T-helper 2 cell (primary cell): ENCODE measurements at regions not wholly inside any gene's neighbourhood (a gene's known extent, or its start where the extent isn't known, plus 50 kb on each side); places are given as distances from the start of the nearest gene placed in this dataset.

Experiments
- DNase-seq, 5 experiments: peaks; one replicate each; pipeline versions ENCODE4 v3.0.0 to v3.0.0-alpha.2; 2012 to 2022

DNA sequence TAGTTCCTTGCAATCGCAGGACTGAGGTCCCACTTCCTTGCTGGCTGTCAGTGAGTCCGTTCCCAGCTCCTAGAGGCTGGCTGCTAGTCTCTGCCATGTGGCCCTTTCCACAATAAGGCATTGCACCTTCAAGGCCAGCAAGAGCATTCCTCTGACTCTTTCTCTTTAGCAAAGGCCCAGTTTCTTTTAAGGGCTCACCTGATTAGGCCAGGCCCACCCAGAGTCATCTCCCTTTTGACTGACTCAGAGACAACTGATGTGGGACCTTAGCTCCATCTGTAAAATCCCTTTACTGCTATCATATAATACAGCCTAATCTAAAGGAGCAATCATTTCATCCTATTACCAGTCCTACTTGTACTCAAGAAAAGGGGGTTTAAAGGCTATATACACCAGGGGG lies 278.2 kb downstream of the SLC4A3 start:
- DNase-seq = no peak

DNA sequence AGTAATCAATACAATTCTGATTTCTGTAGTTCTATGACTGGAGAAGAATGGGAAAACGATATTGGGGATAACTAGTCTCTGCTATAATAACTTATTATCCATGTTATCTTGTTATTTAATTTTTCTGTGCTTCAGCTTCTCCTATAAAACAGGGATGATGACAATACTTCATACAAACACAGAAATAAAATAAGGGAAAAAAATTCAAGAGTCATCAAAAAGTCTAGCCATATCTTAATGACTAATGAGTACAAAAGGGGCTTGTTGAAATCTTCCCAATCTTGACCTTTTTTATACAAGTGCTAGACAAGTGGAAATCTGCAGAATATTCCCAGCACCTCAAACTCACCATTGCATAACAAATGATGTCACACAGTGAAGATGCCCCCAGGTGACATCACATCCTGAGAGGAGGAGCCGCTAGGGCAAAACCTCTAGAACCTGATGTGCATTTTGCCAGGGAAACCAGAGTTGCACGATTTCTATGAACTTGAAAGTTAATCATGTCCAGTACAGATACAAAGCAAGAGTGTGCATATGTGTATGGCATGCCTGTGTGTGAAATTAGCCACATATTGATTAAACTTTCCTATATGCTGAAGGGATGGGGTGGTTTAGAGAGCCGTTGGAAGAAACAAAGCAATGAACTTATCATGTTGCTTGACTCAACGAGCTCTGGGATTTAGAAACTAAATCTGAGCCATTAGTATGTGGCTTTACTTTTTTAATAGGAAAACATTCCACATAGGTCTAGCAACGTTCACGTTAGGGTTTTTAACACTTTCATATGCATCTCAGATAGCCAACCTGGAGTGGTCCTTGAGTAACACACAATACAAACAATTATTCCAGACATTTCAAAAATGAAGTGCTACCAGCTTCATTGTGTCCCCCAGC lies 278.9 kb downstream of the SLC4A3 start:
- no peak for DNase-seq

DNA sequence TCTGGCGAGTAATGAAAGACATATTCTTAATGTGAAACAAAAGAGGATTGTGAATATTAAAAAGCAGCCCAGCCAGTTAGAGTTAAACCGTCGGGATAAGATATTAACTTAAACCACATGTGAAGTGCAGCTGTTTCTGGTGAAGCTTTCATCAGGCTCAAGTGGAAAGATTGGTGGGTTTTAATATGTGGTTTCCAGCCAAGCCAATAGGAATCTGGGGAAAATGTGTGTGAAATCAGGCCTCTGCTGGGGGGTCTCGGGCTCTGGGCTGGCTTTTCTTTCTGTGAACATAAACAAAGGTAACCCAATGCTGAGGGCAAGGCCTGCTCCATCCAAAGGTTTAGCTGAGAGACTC lies 279.6 kb downstream of the SLC4A3 start:
- DNase-seq = no peak

DNA sequence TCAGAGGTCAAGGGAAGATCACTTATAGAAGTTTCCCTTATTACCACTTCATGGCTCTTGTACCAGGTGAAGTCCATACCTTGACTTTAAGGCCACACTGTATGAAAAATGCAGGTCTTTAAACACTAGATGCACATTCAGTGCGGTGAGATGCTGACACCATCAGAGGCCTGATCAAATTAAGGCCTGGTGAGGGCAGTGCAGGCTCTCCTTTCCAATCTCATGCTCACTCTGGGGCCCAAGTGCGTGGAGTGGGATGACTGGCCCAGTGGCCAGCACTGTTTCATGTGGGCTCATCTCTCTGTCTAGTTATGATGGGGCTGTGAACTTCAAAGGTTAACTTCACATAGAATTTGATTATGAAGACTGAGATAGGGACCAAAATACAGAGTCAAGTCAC lies 281.1 kb downstream of the SLC4A3 start:
- no peak for DNase-seq

DNA sequence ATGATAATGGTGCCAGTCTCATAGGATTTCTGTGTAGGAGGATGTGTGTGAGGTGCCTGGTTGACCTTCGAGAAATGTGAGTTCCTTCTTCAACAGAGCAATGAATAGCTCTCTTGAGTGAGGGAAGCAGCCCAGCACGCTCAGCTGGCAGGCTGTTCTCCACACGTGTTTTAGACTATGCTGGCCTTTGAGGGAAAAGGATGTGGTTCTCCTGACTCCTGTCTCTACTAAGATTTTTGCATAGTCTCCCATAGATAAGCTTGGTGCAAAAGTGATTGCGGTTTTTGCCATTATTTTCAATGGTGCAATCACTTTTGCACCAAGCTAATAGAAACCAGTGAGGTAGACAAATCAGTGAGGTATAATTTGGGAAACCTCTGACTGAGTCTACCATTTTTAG lies 284.1 kb downstream of the SLC4A3 start:
- no peak for DNase-seq

DNA sequence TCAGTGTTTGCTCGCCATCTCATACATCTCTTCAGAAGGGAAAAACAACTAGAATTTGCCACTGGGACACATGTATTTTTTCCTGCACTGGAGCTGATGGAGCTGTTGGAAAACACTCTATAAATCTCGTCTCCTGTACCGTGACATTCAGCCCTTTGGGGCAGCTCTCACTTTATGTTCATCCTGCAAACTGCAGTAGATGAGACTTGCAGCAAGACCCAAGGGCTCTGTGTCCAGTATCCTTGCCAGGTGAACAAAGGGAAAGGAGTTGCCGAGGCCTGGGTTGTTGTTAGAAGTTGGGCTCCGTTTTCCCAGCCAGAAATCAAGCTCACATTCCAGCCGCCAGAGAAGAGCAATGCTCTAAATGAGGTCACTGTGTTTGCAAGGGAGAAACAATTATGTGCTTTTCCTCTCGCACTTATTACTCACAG lies 285.1 kb downstream of the SLC4A3 start:
- DNase-seq = no peak

DNA sequence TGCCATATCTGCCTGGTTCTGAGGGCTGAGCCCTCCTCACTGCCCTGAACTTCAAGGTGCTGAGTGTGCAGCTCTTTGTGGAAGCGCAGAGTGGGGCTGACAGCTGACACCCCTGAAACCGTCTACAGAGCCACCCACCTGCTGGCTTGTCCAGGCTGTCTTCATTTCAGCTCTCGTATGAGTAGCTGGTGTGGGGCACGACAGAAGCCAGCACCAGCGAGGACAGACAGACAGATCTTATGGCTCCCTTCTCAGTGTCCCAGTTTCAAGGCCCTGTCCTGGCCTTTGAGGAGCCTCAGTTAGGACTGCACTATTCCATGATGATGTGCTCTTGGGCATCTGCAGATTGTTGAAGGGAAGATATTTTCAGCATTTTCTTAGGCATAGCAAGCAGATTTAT lies 287.1 kb downstream of the SLC4A3 start:
- no peak for DNase-seq

DNA sequence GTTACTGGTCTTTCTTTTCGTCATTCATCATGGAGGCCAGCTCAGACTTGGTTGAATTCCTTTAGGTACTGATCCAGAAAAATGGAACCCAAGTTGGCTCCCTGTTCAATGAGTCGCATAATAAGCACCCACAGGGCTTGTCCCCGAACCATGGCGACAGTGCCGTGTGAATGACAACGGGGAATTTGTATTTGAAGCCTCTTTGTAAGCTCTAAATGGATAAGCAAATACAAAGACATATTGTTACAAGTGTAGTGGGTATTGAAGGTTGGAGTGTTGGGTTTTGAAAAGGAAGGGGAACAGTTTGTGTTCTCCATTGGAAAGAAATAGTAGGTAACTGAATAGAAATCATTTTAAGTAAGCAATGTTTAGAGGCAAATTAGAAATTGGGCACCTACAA lies 288.9 kb downstream of the SLC4A3 start:
- no peak for DNase-seq

DNA sequence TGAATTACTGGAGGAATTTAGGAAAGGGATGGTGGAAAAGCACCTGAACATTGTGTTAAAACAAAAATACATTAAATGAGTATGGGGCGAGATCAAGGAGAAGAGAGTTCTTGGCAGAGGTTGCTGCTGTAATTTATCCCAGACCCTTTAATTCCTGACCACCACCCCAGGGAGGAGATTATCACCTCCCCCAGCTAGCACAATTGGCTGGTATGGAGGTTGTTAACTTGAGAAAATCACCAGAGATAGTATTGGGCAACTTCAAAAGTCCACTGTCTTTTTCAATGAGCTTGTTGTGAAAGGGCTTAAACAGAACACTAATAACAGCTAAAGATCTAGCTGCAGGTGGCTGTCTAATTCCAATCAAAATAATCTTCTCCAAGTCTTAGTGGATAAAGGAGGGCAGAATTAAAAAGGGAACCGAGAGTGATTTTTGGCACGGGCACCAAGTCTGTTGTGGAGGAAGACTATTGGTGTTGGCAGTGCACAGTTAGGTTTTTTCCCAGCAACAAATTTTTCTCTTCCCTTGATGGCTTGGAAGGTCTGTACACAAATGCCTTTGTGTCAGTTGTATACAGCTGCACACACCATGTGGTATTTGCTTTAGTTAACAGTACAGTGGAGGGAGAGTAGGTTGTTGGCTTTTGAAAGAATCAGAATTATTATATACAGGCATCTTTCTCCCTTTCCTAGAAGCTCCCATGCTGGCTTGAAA lies 289.5 kb downstream of the SLC4A3 start:
- no peak for DNase-seq

DNA sequence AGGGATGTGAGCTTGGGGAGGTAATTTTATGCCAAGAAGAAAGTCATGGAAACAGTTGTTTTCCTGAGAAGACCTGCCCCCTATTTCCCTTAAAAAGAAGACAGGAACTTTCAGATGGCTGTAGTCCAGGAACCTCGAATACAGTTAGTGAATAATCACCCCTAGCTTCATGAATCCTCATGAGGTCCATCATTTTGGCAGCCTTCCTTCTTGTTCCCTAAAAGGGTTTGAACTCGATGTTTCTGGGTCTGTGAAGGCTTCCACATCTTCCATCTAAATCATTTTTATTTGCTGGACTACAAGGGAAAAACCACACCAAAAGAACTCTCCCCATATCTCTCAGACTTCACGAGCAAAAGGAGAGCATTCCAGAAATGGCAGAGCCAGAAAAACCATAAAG lies 290.8 kb downstream of the SLC4A3 start:
- DNase-seq = no peak

DNA sequence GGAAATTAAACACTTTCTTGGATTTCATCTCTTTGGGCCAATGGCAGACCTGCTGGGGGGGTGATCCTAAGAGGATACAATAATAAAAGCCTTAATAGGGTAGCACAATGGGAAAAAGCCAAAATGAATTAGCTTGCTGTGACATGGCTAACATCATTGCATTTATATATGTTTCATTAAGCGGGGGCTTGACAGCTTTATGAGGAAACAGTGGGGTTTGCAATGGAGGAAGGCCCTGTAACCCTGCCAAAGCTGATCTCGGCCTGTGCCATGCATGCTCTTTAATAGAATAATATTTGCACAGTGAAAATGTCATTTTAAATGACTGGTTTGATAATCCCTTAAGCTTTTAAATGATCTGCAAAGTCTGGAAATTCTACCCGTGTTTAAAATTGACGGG lies 291.5 kb downstream of the SLC4A3 start:
- no peak for DNase-seq

DNA sequence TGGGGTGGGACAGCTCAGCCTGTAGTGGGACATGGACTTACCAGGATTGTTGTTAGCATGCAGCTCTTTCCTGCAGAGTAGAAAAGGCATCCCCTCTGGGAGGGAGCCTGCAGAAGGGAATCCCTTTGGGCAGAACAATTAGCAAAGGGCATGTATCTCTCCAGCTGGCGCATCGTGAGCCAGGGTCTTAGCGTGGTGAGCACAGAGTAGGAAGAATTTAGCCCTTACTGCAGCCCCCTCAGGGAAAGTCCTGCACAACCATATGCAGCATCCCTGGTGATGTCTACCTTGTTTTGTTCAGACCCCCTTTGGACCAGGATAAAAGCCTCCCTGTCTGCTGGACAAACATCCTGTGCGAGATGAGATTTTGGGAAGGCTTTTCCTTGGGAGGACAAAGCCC lies 292.1 kb downstream of the SLC4A3 start:
- no peak for DNase-seq

DNA sequence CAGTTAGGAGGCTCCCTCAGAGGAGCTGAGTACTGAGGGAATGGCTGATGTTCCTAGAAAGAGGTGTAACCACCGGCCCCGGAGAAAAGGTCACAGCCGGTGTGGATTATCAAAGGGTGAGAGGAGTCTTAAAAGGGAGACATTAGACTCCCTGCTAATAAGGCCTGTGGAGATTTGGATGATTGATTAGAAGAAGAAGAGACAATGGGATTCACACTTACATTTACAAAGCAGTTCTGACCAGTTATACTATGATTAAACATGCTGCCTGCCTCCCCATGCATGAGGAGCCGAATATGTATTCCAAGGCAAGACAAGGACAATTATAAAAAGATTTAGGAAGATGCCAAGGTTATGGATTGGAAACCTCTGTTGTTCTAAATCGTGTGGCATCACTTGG lies 302.4 kb downstream of the SLC4A3 start:
- DNase-seq = no peak

DNA sequence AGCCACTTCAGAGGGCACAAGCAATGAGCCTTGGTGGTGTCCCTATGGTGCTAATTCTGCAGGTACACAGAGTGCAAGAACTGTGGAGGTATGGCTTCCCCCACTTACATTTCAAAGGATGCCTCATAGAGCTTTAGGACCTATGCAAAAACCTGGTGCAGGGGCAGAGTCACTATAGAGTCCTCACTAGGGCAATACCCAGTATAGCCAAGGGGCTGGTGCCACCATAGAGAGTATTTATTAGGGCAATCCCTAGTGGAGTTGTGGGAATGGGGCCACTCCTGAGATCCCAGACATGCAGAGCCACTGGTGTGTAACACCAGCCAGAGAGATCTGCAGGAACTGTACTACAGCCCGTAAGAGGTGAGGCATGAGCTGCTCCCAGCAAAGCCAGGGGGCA lies 312.2 kb downstream of the SLC4A3 start:
- DNase-seq = no peak

DNA sequence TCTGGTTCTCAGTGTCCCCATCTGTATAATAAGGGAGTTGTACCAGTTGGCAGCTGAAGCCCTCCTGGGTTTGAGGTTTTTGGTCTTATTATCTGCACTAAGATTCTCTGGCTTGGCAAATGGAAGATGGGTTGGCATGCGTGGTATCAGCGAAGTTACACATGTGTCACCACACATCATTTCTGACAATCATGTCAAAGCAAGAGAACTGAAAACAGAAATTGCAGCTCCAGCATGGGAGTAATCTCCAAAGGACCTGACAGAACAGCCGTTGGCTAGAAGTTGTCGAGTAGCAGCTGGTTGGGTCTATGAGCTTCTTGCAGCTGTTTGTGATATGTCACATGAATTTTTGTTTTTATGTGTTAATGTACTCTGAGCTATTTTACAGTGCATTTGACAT lies 317.4 kb downstream of the SLC4A3 start:
- no peak for DNase-seq

DNA sequence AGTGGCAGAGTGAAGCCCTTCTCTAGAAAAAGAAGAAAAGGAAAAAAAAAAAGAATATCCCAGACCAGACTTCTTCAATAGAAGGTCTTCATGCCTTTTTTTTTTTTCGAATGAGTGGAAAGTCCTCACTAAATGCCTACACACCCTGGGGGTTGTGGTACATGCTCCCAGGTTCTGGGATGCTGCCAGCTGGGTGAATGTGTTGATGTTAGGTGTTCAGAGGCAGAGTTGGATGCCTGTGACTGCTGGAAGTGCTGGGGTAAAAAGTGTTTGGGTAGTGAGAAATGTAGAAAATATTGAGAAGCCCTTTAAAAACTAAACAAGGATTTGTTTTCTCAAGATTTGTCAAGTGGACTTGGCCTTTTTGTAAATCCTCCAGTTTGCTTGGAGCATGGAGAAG lies 318.6 kb downstream of the SLC4A3 start:
- no peak for DNase-seq

DNA sequence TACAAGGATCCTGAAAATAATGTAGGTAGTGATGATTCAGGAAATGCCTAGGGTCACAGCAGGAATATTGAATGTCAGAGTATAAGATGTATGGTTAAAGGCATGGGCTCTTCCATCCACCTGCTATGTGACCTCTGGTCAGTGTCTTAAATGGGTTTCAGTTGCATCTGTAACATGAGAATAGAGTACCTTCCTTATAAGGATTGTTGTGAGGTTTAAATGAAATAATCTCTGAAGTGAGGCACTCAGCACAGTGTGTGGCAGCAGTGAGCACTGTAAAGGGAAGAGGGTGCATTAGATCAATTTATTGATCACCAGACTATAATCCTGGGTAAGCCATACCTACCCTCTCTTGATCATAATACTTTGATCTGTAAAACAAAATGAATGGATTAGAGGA lies 319.1 kb downstream of the SLC4A3 start:
- DNase-seq = no peak

DNA sequence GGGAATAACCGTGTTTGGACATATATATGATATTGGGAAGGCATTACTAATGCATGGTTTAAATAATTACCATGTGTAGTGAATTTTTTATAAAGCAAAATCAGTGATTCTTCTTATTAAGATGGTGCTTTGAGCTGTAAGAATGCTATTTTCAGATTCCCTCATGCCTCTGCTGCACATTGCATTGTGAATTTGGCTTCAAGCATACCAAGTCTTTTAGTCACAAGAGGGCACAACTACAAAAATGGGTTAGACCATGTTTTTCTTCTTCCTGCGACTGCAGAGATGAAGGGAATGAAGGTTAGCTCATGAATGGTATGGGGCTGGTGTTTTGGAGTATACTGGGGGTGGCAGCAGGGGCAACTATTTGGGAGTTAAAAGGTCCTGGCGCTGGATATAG lies 320.1 kb downstream of the SLC4A3 start:
- DNase-seq = no peak

DNA sequence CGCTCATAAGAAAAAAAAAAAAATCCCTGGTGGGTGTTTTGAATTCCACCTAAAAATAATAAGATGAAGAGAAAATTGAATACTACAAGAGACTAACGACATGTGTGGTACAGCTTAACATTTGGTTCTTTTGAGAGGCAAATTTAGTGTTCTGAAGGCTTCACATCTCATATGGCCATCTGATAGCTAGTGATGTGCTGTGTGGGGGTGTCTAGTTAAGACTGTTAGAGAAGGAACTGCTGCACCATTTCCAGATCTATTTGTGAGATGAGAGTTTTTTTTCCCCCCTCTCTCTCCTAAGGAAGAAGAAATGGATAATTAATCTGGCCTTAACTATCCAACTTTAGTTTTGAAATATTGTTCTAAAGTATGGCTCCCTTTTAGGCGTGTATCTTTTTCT lies 321.6 kb downstream of the SLC4A3 start:
- no peak for DNase-seq

DNA sequence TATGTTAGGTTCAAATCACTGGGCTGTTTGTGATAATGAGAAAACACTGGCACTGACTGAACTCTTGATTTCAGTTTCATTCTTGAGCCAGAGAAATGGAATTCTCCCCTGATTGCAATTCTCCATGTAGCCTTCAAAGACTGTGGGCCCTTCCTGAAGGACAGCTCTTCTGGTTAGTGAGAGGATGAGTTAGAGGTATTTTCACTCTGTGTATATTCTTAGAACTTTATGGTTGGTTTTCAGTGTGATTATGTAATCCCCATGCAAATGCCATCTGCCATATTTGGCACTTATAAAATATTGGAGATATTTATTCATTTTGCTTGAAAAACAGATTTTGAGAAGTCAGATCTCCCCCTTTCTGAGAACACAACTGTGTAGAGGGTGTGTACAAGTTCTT lies 323.7 kb downstream of the SLC4A3 start:
- DNase-seq = no peak

DNA sequence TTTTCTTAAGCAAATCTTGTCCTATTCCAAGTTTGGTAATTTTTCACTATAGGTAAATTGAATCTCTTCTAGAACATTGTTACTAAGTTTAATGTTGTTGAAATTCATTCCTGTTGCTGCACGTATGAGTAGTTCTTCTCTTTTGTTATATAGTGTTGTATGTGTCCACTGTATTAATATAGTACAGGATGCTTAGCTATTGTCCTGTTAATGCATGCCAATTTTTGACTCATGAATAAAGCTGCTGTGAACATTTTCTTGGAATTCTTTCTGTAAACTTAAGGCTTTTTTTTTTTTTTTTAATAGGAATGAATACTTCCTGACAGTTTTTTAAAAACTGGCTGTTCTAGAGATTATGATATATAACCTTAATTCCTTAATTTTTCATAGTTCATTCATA lies 326.9 kb downstream of the SLC4A3 start:
- no peak for DNase-seq

DNA sequence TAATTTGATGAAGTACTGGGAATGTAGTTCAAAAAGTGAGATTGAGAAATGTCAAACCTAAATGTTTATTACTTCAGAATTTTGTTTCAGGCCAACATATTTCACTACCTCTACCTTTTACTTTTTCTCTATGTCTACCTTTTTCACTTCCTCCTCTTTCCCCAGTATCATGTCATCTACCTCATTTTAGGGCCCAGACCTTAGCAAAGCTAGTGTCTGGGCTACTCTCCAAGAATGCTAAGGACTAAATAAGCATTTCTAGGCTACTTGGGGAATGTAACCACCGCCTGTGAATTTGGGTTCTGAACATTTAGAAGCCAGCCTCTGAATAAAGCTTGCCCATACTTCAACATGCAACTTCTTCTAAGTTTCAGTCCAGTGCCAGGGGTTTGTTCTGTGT lies 330.4 kb downstream of the SLC4A3 start:
- DNase-seq = no peak

DNA sequence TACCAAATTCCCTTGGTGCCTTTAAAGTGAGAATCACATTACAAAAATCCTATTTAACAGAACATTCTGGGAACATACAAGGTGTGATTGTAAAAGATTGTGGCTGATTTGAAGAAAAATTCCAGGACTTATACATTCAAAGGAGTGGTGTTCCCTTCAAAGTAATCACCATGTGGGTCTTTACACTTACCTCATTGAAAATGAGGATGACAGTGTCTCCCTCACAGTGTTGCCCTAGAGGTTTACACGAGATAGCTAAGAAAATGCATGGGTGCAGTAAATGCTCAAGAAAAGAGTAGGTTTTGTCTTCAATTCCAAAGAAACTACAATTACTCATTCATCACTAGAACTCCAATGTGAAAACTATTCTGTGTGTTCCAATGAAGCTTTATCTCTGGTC lies 331.5 kb downstream of the SLC4A3 start:
- DNase-seq = no peak

DNA sequence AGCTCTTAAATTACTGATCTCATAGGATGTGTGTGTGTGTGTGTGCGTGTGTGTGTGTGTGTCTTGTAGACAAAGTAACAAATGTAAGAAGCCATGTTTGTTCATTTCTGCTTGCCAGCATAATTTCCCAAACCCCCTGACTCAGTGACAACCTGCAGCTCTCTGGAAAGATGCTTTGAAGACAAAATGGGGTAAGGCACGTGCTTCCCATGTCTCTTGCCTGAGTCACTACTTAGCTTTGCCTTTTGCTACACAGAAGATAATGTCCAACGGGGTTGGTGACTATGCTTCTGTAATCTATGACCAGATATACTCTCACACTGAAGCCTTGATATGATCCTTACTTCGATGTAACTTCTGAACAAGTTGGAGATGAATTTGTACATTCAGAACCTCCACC lies 332.0 kb downstream of the SLC4A3 start:
- no peak for DNase-seq
